Glomerular endothelial cell (primary cell): ENCODE measurements at regions not wholly inside any gene's neighbourhood (a gene's known extent, or its start where the extent isn't known, plus 50 kb on each side); places are given as distances from the start of the nearest gene placed in this dataset.
"Not testable (repeated sequence)": the region's sequence is repeated elsewhere in the genome, so short reads cannot be mapped to it uniquely, and the experiment has no call there.

Source experiments
- DNase-seq: peaks from one replicate; pipeline ENCODE4 v3.0.0-alpha.2; 2011; ENCODE audit warnings: low read depth, low spot score; ENCODE audit errors: extremely low read depth

GRCh38 chr21:25531538-25532250, 75.6 kb downstream of the MRPL39 start:
- DNase-seq, result not testable (repeated sequence)

DNA sequence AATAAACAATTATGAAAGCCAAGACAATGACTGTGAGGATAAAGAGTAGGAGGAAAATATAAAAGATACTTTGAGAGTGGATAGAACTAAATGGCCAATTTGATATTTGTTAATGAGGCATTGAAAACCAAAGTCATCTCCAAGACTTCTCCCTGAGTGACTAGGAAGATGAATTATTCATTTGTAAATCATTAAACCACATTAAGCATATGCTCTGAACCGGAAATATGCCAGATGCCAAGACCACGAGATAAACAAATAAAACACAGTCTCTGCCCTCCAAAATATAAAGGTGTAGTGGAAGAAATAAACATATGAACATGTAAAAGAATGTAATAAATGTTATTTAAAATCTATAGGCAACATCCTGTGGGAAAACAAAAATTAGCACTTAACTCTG, 78.8 kb downstream of the MRPL39 start:
- no peak for DNase-seq

DNA sequence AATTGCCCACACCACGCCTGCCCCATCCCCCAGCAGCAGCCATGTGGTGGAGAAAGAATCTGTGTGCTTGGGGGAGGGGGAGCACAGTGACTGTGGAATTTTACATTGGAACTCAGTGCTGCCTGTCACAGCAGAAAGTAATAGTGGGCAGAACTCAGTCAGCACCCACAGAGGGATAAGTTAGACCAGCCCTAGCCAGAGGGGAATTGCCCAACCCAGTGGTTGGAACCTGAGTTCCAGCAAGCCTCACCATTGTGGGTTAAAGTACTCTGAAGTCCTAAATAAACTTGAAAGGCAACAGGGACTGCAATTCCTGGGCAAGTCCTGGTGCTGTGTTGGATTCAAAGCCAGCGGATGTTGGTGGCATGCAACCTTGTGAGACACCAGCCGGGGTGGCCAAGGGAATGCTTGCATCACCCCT, 88.8 kb downstream of the MRPL39 start:
- DNase-seq, result no peak

DNA sequence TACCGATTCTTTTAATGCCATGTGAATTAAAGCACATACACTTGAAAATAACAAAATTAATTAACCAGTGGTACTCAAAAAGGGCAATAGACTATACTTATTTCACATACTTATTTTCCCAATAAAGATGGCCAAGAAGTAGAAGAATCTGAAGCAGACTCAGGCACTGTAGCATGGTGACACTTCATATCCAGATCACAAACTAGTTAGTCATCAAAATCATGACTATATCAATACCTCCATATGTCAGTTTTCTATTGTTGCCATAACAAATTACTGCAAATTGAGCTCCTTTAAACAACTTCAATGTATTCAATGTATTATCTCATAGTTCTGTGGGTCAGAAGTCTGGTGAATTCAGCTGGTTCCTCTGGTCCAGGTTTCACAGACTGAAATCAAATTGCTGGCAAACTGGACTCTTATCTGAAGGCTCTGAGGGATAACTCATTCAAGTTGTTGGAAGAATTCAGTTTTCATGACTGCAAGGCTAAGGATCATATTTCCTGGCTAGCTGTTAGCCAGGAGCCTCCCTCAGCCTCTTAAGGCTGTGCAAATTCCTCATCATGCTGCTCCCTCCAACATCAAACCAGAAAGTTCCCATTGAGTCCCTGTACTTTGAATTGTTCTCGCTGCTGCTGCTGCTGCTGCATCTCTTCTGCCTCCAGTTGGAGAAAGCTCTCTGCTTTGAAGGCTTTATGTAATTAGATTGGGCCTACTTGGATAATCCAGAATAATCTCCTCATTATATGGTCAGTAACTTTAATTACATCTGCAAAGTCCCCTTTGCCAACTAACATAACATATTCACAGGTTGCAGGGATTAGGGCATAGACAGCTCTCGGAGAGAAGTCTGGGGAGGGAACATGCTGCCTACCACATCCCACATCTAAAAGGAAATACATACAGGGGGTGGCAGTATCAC, 91.5 kb downstream of the MRPL39 start:
- DNase-seq, result no peak

- no peak for DNase-seq
These were observed 93.5 kb downstream of the MRPL39 start for GRCh38 chr21:25513810-25514209.

- no peak for DNase-seq
These were observed 94.9 kb downstream of the MRPL39 start for GRCh38 chr21:25512095-25513081.

- no peak for DNase-seq
These were observed 97.4 kb downstream of the MRPL39 start for GRCh38 chr21:25509862-25510261.

DNA sequence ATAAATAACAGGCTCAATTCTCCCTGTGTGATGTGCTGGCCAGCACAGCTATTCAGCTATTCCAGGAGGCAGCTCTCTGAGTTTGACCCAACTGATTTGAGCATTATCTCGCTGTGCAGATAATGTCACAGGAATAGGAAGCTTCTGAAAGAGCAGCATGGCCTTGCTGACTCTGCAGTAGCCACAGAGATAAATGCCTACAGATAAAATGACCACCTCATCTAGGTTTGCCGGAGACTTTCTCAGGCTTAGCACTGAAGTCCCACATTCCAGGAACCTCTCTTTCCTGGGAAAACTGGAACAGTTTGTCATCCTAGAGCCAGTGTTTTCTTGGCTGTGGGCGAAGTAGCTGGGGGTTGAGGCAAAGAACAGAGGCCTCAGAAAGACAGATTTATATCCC, 98.9 kb downstream of the MRPL39 start:
- no peak for DNase-seq

DNA sequence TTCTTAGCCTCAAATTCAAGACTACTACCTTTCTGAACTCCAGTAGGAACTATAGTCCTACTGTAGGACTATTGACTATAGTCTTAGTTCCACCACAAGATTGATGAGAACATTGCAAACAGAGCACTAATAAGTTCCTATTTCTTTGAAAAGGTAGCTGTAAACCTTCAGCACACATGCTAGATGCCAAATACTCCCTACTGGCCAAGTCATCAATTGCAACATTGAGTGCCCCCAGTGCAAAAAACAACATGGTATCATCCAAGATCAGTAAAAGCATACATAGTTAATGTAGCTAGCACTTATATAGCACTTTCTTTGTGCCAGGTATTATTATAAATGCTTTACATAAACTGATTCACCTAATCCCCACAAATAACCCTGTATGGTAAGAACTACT, 99.8 kb downstream of the MRPL39 start:
- DNase-seq, result no peak

DNA sequence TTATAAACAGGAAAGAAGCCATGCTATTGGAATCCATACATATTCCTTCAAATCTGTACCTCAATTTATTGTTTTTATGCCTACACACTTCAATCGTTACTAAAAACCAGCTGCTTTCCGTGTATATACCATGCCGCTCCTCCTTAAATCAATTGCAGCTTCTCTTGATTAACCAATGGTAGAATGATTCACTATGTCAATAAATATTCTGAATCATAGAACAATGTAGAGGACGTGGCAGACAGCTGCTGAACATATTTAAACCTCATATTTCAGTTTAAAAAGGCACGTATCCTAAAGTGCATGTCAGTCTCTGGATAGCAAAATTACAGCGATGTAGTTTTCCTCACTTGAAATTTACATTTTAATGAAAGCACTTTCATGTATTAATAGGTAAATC, 100.4 kb downstream of the MRPL39 start:
- no peak for DNase-seq

DNA sequence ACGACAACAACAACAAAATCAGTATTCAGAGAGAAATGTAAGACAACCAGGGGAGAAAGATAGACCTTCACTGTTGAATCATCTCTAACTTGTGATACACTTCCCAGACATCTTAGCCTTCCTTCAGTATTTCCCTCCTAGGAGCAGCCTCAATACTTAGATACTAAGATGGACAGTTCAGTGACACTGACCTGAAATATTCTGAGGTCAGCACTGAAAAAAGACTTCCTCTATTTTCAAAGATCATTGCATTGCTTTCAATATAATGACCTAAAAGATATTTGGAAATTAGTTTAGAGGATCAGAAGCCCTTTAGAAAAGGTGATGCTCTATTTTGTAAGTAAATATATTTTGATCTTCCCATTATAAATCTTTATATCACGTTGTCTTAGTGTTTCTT, 101.0 kb downstream of the MRPL39 start:
- DNase-seq, result no peak

DNA sequence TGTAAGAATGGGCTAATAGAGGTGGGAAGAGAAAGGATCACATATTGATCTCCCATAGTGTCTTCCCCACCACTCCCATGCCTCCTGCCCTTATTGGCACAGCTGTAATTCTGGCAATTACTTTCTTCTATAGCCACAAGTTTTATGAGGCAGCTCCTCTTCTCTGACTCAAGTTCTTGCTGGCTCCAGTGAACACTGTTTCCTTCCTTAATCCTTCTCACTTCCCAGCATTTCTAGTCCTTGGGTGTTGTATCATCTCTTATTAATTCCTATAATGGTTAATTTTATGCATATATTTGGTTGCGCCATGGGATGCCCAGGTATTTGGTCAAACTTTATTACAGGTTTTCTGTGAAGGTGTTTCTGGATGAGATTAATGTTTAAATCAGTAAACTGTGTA, 103.3 kb downstream of the MRPL39 start:
- no peak for DNase-seq

DNA sequence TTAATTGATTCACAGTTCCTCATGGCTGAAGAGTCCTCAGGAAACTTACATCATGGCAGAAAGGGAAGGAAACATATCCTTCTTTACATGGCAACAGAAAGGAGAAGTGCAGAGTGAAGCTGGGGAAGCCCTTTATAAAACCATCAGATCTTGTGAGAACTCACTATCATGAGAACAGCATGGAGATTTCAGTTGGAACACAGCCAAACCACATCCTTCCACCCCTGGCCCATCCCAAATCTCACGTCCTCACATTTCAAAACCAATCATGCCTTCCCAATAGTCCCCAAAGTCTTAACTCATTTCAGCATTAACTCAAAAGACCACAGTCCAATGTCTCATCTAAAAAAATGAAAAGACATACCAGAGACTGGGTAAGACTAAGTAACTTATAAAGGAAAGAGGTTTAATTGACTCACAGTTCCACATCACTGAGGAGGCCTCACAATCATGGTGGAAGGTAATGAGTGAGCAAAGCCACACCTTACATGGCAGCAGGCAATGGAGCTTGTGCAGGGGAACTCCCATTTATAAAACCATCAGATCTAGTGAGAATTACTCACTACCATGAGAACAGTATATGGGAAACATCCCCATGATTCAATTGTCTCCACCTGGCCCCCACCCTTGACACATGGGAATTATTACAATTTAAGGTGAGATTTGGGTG, 105.2 kb downstream of the MRPL39 start:
- no peak for DNase-seq

GRCh38 chr21:25501462-25501861, 105.8 kb downstream of the MRPL39 start:
- DNase-seq, result no peak

DNA sequence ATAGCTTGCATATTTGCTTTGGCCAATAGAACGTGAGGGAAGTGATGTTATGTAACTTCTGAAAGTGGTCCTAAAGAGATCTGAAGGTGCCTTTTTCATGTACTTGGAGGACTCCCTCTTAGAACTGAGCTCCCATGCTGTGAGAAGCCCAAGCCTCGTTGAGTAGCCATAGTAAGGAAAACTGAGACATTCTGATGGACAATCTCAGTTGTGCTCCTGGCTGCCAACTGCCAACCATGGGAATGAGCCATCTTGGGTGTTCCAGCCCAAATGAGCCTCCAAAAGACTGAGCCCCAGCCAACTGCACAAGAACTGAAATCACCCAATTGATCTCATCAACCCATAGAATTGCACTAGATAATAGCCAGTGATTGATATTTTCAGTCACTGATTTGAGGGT, 106.7 kb downstream of the MRPL39 start:
- DNase-seq, result no peak

- DNase-seq, result no peak
These were observed 110.3 kb downstream of the MRPL39 start for GRCh38 chr21:25496825-25497482.

DNA sequence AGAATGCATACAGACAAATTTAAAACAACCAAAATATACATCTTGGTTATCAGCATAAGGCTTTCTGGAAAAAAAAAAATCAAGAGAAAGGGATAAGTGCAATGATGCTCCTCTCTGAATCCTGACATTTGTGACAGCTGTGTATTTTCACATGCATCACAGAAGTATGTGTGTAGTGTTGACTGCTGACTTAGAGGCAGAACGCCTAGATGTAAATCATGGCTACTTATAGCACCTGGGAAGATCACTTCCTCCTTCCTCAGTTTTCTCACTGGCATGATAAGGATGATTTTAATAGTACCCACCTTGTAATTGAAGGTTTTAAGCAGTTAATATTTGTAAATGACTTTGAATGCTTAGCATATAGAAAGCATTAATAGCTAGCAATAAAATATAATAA, 112.5 kb downstream of the MRPL39 start:
- DNase-seq, result no peak

DNA sequence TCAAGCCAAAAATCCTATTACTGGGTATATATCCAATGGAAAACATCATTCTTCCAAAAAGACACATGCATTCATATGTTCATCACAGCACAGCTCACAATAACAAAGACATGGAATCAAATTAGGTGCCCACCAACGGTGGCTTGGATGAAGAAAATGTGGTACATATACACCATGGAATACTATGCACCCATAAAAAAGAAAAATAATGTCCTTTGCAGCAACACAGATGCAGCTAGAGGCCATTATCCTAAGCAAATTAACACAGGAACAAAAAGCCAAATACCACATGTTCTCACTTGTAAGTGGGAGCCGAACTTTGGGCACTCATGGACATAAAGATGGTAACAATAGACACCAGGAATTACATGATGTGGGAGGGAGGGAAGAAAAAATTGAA, 113.6 kb downstream of the MRPL39 start:
- no peak for DNase-seq

GRCh38 chr21:25491267-25491666, 116.0 kb downstream of the MRPL39 start:
- DNase-seq, result no peak

- DNase-seq, result no peak
These were observed 116.5 kb downstream of the MRPL39 start for GRCh38 chr21:25490742-25491141.
